ENCODE measurements at regions not wholly inside any gene's neighbourhood (a gene's known extent, or its start where the extent isn't known, plus 50 kb on each side); places are given as distances from the start of the nearest gene placed in this dataset.

GRCh38 chr6:97919046-97919445 lies 636.0 kb upstream of the MMS22L start:
- Histone ChIP-seq H3K36me3 (replicated peaks in 1 of 2; ENCODE audit: control insufficient read depth in 1 of 2, insufficient read depth in 2 of 2, low read length in 1 of 2) (no peaks in the 10 kb centered on the region), H3K9ac (no peak overlapping the region), H2AFZ (ENCODE audit: low read depth) (no peak overlapping the region), H3K9me2 (no peaks in the 10 kb centered on the region), H3K9me3 (no peaks in the 10 kb centered on the region), H3K27ac (ENCODE audit: low read depth in 2 of 2, low read length in 1 of 2) (no peak overlapping the region), H3F3A (replicated peaks; ENCODE audit: insufficient read depth) (no peaks in the 10 kb centered on the region), H3K4me3 (ENCODE audit: low read depth in 2 of 2, low read length in 1 of 2) (no peak overlapping the region), H3K27me3 (ENCODE audit: insufficient read depth) (no peaks in the 10 kb centered on the region), H3K4me2 (no peak overlapping the region), H3K79me2 (ENCODE audit: insufficient read depth) (no peaks in the 10 kb centered on the region), H3K4me1 (ENCODE audit: control insufficient read depth in 1 of 2, insufficient read depth in 2 of 2, low read depth in 1 of 2, low read length in 1 of 2) (peaks cover 0 to 4% of the 10 kb centered on the region in 2 experiments; a peak in 2 of 4 replicates), H4K20me1 (ENCODE audit: insufficient read depth) (no peaks in the 10 kb centered on the region)
- TF ChIP-seq SMC3 (IDR thresholded peaks at IDR 0.05; ENCODE audit: low read depth, low read length) (no peak), EP300 (IDR thresholded peaks at IDR 0.05; ENCODE audit: borderline replicate concordance in 1 of 2, low read depth in 1 of 2, low read length in 1 of 2) (no peak), TAF1 (IDR thresholded peaks at IDR 0.05; ENCODE audit: borderline replicate concordance, low read depth, low read length) (no peak), EZH2phosphoT487 (IDR thresholded peaks at IDR 0.05; ENCODE audit: borderline replicate concordance, low read depth) (no peak), TEAD4 (IDR thresholded peaks at IDR 0.05; ENCODE audit: borderline replicate concordance, insufficient read depth) (no peak), RCOR1 (IDR thresholded peaks at IDR 0.05; ENCODE audit: low read length) (no peak), CHD2 (IDR thresholded peaks at IDR 0.05; ENCODE audit: low read length, partially characterized antibody) (no peak), GATA2 (CRISPR knock-in tag; IDR thresholded peaks at IDR 0.05) (no peak), FOSL2 (IDR thresholded peaks at IDR 0.05; ENCODE audit: borderline replicate concordance, low read depth) (no peak), GABPA (IDR thresholded peaks at IDR 0.05; ENCODE audit: low read depth) (no peak), CTCF (IDR thresholded peaks at IDR 0.05) (no peak)
- TF ChIP-seq, protein P1, sequence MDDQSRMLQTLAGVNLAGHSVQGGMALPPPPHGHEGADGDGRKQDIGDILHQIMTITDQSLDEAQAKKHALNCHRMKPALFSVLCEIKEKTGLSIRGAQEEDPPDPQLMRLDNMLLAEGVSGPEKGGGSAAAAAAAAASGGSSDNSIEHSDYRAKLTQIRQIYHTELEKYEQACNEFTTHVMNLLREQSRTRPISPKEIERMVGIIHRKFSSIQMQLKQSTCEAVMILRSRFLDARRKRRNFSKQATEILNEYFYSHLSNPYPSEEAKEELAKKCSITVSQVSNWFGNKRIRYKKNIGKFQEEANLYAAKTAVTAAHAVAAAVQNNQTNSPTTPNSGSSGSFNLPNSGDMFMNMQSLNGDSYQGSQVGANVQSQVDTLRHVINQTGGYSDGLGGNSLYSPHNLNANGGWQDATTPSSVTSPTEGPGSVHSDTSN (IDR thresholded peaks at IDR 0.05), result no peak
- TF ChIP-seq, protein P2, sequence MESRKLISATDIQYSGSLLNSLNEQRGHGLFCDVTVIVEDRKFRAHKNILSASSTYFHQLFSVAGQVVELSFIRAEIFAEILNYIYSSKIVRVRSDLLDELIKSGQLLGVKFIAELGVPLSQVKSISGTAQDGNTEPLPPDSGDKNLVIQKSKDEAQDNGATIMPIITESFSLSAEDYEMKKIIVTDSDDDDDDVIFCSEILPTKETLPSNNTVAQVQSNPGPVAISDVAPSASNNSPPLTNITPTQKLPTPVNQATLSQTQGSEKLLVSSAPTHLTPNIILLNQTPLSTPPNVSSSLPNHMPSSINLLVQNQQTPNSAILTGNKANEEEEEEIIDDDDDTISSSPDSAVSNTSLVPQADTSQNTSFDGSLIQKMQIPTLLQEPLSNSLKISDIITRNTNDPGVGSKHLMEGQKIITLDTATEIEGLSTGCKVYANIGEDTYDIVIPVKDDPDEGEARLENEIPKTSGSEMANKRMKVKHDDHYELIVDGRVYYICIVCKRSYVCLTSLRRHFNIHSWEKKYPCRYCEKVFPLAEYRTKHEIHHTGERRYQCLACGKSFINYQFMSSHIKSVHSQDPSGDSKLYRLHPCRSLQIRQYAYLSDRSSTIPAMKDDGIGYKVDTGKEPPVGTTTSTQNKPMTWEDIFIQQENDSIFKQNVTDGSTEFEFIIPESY (IDR thresholded peaks at IDR 0.05; ENCODE audit: borderline replicate concordance, low read depth), result no peak
- TF ChIP-seq, protein P3, sequence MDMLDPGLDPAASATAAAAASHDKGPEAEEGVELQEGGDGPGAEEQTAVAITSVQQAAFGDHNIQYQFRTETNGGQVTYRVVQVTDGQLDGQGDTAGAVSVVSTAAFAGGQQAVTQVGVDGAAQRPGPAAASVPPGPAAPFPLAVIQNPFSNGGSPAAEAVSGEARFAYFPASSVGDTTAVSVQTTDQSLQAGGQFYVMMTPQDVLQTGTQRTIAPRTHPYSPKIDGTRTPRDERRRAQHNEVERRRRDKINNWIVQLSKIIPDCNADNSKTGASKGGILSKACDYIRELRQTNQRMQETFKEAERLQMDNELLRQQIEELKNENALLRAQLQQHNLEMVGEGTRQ (IDR thresholded peaks at IDR 0.05; ENCODE audit: borderline replicate concordance, low read depth, low read length), result no peak
- TF ChIP-seq, protein P4, sequence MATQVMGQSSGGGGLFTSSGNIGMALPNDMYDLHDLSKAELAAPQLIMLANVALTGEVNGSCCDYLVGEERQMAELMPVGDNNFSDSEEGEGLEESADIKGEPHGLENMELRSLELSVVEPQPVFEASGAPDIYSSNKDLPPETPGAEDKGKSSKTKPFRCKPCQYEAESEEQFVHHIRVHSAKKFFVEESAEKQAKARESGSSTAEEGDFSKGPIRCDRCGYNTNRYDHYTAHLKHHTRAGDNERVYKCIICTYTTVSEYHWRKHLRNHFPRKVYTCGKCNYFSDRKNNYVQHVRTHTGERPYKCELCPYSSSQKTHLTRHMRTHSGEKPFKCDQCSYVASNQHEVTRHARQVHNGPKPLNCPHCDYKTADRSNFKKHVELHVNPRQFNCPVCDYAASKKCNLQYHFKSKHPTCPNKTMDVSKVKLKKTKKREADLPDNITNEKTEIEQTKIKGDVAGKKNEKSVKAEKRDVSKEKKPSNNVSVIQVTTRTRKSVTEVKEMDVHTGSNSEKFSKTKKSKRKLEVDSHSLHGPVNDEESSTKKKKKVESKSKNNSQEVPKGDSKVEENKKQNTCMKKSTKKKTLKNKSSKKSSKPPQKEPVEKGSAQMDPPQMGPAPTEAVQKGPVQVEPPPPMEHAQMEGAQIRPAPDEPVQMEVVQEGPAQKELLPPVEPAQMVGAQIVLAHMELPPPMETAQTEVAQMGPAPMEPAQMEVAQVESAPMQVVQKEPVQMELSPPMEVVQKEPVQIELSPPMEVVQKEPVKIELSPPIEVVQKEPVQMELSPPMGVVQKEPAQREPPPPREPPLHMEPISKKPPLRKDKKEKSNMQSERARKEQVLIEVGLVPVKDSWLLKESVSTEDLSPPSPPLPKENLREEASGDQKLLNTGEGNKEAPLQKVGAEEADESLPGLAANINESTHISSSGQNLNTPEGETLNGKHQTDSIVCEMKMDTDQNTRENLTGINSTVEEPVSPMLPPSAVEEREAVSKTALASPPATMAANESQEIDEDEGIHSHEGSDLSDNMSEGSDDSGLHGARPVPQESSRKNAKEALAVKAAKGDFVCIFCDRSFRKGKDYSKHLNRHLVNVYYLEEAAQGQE (IDR thresholded peaks at IDR 0.05; ENCODE audit: low read depth, low read length), result no peak
- TF ChIP-seq, protein P5, sequence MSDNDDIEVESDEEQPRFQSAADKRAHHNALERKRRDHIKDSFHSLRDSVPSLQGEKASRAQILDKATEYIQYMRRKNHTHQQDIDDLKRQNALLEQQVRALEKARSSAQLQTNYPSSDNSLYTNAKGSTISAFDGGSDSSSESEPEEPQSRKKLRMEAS (IDR thresholded peaks at IDR 0.05; ENCODE audit: low read depth), result no peak
- WGBS (ENCODE audit: low lambda C conversion rate), result 48% methylated on average over 3 of the region's 3 CpGs
- CTCF ChIA-PET, result interaction anchor here (1.2 kb wide), 1 partner anchor 333 kb away, joined by 3 read pairs; no protein-coding TSS in a partner anchor
- no peak for DNase-seq
- POLR2A ChIA-PET, result no interaction called here
